ENCODE measurements at regions not wholly inside any gene's neighbourhood (a gene's known extent, or its start where the extent isn't known, plus 50 kb on each side); places are given as distances from the start of the nearest gene placed in this dataset.
A peak's percentile ranks its signal among the peaks of the same experiment; 100 is the strongest.

DNA sequence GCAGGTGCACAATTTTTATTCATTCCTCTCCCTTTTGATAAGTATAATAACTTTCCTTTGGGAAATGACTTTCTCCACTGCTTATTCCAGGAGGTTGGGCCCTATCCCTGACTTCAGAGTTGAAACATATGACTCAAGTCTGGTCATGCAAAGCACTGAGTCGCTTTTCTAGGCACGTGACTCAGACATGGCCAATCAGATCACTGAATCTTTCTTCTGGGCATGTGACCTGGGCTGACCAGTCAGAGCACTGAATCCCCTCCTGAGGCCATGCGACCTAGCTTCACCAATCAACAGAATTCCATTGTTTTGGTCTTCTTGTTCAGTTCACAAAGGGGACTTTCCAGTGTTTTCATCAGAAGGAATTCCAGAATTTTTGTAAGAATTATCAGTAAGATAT is 377.1 kb upstream of the KITLG start:
- intact Hi-C loops (cut with micrococcal nuclease; ENCODE audit: unreplicated experiment), result loop anchor here (2.0 to 10.0 kb wide), 2 partner anchors 27 to 773 kb away; no protein-coding TSS in a partner anchor
- Mint-ChIP-seq H3K9me3 (ENCODE audit: unreplicated experiment) (peaks cover 11% of the 10 kb centered on the region), H3K4me3 (ENCODE audit: unreplicated experiment) (peak overlapping the region; percentile 43), H3K4me1 (ENCODE audit: low read depth, unreplicated experiment) (peaks cover 82% of the 10 kb centered on the region), H3K36me3 (ENCODE audit: insufficient read depth, unreplicated experiment) (peaks cover 31% of the 10 kb centered on the region), H3K27ac (ENCODE audit: unreplicated experiment) (peak overlapping the region; percentile 60), H3K27me3 (ENCODE audit: insufficient read depth, unreplicated experiment) (no peaks in the 10 kb centered on the region)
- BruUV-seq (replicated peaks), result no TSS peak
- H3K9me3 ChIP-seq, result no peaks in the 10 kb centered on the region
- ChIA-PET POLR2A (interaction anchor here (0.7 kb wide), 1 partner anchor 9 kb away, joined by 4 read pairs; no protein-coding TSS in a partner anchor), CTCF (no interaction called here)
- peak; percentile 24 to 60 for DNase-seq
- peaks cover 97% of the 10 kb centered on the region for H3K4me1 ChIP-seq
- no peaks in the 10 kb centered on the region for H3K27me3 ChIP-seq (replicated peaks; ENCODE audit: control insufficient read depth, insufficient read depth, low read length)
- TF ChIP-seq CTCF (IDR thresholded peaks at IDR 0.05; ENCODE audit: insufficient read depth in 1 of 2, low read depth in 1 of 2, low read length in 1 of 2, severe bottlenecking in 1 of 2, unreplicated experiment in 1 of 2), result no peak
- no peaks in the 10 kb centered on the region for H3K36me3 ChIP-seq (ENCODE audit: control insufficient read depth, insufficient read depth, low read length)
- H3K4me3 ChIP-seq (ENCODE audit: low read depth, low read length), result no peak overlapping the region

GRCh38 chr12:88955531-88955930 is 375.3 kb upstream of the KITLG start:
- Mint-ChIP-seq H3K4me3 (ENCODE audit: unreplicated experiment) (peak overlapping the region; percentile 48), H3K36me3 (ENCODE audit: insufficient read depth, unreplicated experiment) (peaks cover 24% of the 10 kb centered on the region), H3K4me1 (ENCODE audit: low read depth, unreplicated experiment) (peaks cover 83% of the 10 kb centered on the region), H3K9me3 (ENCODE audit: unreplicated experiment) (peaks cover 11% of the 10 kb centered on the region), H3K27me3 (ENCODE audit: insufficient read depth, unreplicated experiment) (no peaks in the 10 kb centered on the region), H3K27ac (ENCODE audit: unreplicated experiment) (peak overlapping the region; percentile 60)
- no peaks in the 10 kb centered on the region for H3K36me3 ChIP-seq (ENCODE audit: control insufficient read depth, insufficient read depth, low read length)
- POLR2A ChIA-PET, result no interaction called here
- H3K4me1 ChIP-seq, result peaks cover 100% of the 10 kb centered on the region
- H3K9me3 ChIP-seq, result no peaks in the 10 kb centered on the region
- TF ChIP-seq CTCF (IDR thresholded peaks at IDR 0.05; ENCODE audit: insufficient read depth in 1 of 2, low read depth in 1 of 2, low read length in 1 of 2, severe bottlenecking in 1 of 2, unreplicated experiment in 1 of 2), result no peak
- no TSS peak for BruUV-seq (replicated peaks)
- DNase-seq, result no peak
- H3K4me3 ChIP-seq (ENCODE audit: low read depth, low read length), result no peak overlapping the region
- intact Hi-C loops (cut with micrococcal nuclease; ENCODE audit: unreplicated experiment), result loop anchor here (1.0 to 10.0 kb wide), 2 partner anchors 29 to 771 kb away; no protein-coding TSS in a partner anchor
- CTCF ChIA-PET, result no interaction called here
- no peaks in the 10 kb centered on the region for H3K27me3 ChIP-seq (replicated peaks; ENCODE audit: control insufficient read depth, insufficient read depth, low read length)

- BruUV-seq (replicated peaks), result no TSS peak
- no peaks in the 10 kb centered on the region for H3K36me3 ChIP-seq (ENCODE audit: control insufficient read depth, insufficient read depth, low read length)
- no peak overlapping the region for H3K4me3 ChIP-seq (ENCODE audit: low read depth, low read length)
- H3K9me3 ChIP-seq, result peaks cover 9% of the 10 kb centered on the region; the same call in 1 of the 2 replicates
- H3K9me3 Mint-ChIP-seq (ENCODE audit: unreplicated experiment), result peaks cover 11% of the 10 kb centered on the region
- peaks cover 26% of the 10 kb centered on the region for H3K36me3 Mint-ChIP-seq (ENCODE audit: insufficient read depth, unreplicated experiment)
- peak overlapping the region; percentile 72 for H3K27ac Mint-ChIP-seq (ENCODE audit: unreplicated experiment)
- POLR2A ChIA-PET, result no interaction called here
- no peaks in the 10 kb centered on the region for H3K27me3 ChIP-seq (replicated peaks; ENCODE audit: control insufficient read depth, insufficient read depth, low read length)
- DNase-seq, result no peak
- H3K4me3 Mint-ChIP-seq (ENCODE audit: unreplicated experiment), result peak overlapping the region; percentile 3
- intact Hi-C loops (cut with micrococcal nuclease; ENCODE audit: unreplicated experiment), result loop anchor here (10.0 kb wide), 1 partner anchor 768 kb away; no protein-coding TSS in a partner anchor
- TF ChIP-seq CTCF (IDR thresholded peaks at IDR 0.05; ENCODE audit: insufficient read depth in 1 of 2, low read depth in 1 of 2, low read length in 1 of 2, severe bottlenecking in 1 of 2, unreplicated experiment in 1 of 2), result no peak
- CTCF ChIA-PET, result no interaction called here
- H3K4me1 Mint-ChIP-seq (ENCODE audit: low read depth, unreplicated experiment), result peaks cover 66% of the 10 kb centered on the region
- H3K27me3 Mint-ChIP-seq (ENCODE audit: insufficient read depth, unreplicated experiment), result no peaks in the 10 kb centered on the region
- peaks cover 80% of the 10 kb centered on the region for H3K4me1 ChIP-seq
These were observed 372.8 kb upstream of the KITLG start for GRCh38 chr12:88953029-88953586.

All from Caco-2 (cell line).